ENCODE measurements at regions not wholly inside any gene's neighbourhood (a gene's known extent, or its start where the extent isn't known, plus 50 kb on each side); places are given as distances from the start of the nearest gene placed in this dataset.

GRCh38 chr14:97850466-97850865 is 1053.3 kb downstream of the VRK1 start:
- H3K36me3 ChIP-seq (ENCODE audit: control insufficient read depth, insufficient read depth, low read length), result no peaks in the 10 kb centered on the region
- Mint-ChIP-seq H3K9me3 (no peaks in the 10 kb centered on the region), H3K27me3 (ENCODE audit: insufficient read depth) (peaks cover 36% of the 10 kb centered on the region), H3K27ac (no peak overlapping the region), H3K4me1 (peaks cover 30% of the 10 kb centered on the region), H3K36me3 (ENCODE audit: low read depth) (no peaks in the 10 kb centered on the region), H3K4me3 (no peak overlapping the region)
- peaks cover 9% of the 10 kb centered on the region for H3K4me1 ChIP-seq (ENCODE audit: control insufficient read depth, insufficient read depth, low read length)
- no peak overlapping the region for H3K27ac ChIP-seq (ENCODE audit: low read depth, low read length)
- WGBS, 2 experiments (ENCODE audit: insufficient coverage in 1 of 2, insufficient read length in 1 of 2), result 90 to 94% methylated on average over 2 of the region's 2 CpGs
- no peaks in the 10 kb centered on the region for H3K9me3 ChIP-seq (ENCODE audit: control insufficient read depth, low read length)
- DNase-seq, result no peak
- peaks cover 24% of the 10 kb centered on the region for H3K27me3 ChIP-seq (ENCODE audit: control insufficient read depth, insufficient read depth, low read length, poor library complexity, severe bottlenecking)
- no peak for TF ChIP-seq CTCF (conservative IDR thresholded peaks at IDR 0.05)
- H3K4me3 ChIP-seq (ENCODE audit: low read length), result no peak overlapping the region
- no peak overlapping the region for H3K9ac ChIP-seq (ENCODE audit: extremely low read depth, low read length, poor library complexity, severe bottlenecking)

GRCh38 chr14:97850886-97851285 is 1053.7 kb downstream of the VRK1 start:
- Mint-ChIP-seq H3K9me3 (no peaks in the 10 kb centered on the region), H3K4me3 (no peak overlapping the region), H3K4me1 (peaks cover 31% of the 10 kb centered on the region), H3K27ac (no peak overlapping the region), H3K27me3 (ENCODE audit: insufficient read depth) (peaks cover 36% of the 10 kb centered on the region), H3K36me3 (ENCODE audit: low read depth) (no peaks in the 10 kb centered on the region)
- H3K9me3 ChIP-seq (ENCODE audit: control insufficient read depth, low read length), result no peaks in the 10 kb centered on the region
- no peak for TF ChIP-seq CTCF (conservative IDR thresholded peaks at IDR 0.05)
- H3K9ac ChIP-seq (ENCODE audit: extremely low read depth, low read length, poor library complexity, severe bottlenecking), result no peak overlapping the region
- 82 to 95% methylated on average over 4 to 6 of the region's 6 CpGs for WGBS, 2 experiments (ENCODE audit: insufficient coverage in 1 of 2, insufficient read length in 1 of 2)
- H3K4me3 ChIP-seq (ENCODE audit: low read length), result no peak overlapping the region
- peaks cover 9% of the 10 kb centered on the region for H3K4me1 ChIP-seq (ENCODE audit: control insufficient read depth, insufficient read depth, low read length)
- peaks cover 24% of the 10 kb centered on the region for H3K27me3 ChIP-seq (ENCODE audit: control insufficient read depth, insufficient read depth, low read length, poor library complexity, severe bottlenecking)
- no peak for DNase-seq
- H3K27ac ChIP-seq (ENCODE audit: low read depth, low read length), result no peak overlapping the region
- no peaks in the 10 kb centered on the region for H3K36me3 ChIP-seq (ENCODE audit: control insufficient read depth, insufficient read depth, low read length)

- no peaks in the 10 kb centered on the region for H3K9me3 ChIP-seq (ENCODE audit: control insufficient read depth, low read length)
- no peak for DNase-seq
- no peak overlapping the region for H3K9ac ChIP-seq (ENCODE audit: extremely low read depth, low read length, poor library complexity, severe bottlenecking)
- H3K4me1 ChIP-seq (ENCODE audit: control insufficient read depth, insufficient read depth, low read length), result peaks cover 9% of the 10 kb centered on the region
- no peaks in the 10 kb centered on the region for H3K9me3 Mint-ChIP-seq
- H3K36me3 ChIP-seq (ENCODE audit: control insufficient read depth, insufficient read depth, low read length), result no peaks in the 10 kb centered on the region
- H3K4me3 ChIP-seq (ENCODE audit: low read length), result no peak overlapping the region
- peaks cover 33% of the 10 kb centered on the region for H3K4me1 Mint-ChIP-seq
- no peak for TF ChIP-seq CTCF (conservative IDR thresholded peaks at IDR 0.05)
- H3K36me3 Mint-ChIP-seq (ENCODE audit: low read depth), result no peaks in the 10 kb centered on the region
- H3K4me3 Mint-ChIP-seq, result no peak overlapping the region
- peaks cover 24% of the 10 kb centered on the region for H3K27me3 ChIP-seq (ENCODE audit: control insufficient read depth, insufficient read depth, low read length, poor library complexity, severe bottlenecking)
- peaks cover 36% of the 10 kb centered on the region for H3K27me3 Mint-ChIP-seq (ENCODE audit: insufficient read depth)
- H3K27ac Mint-ChIP-seq, result no peak overlapping the region
- peak overlapping the region; percentile 54 for H3K27ac ChIP-seq (ENCODE audit: low read depth, low read length)
- WGBS, 2 experiments (ENCODE audit: insufficient coverage in 1 of 2, insufficient read length in 1 of 2), result 87 to 89% methylated on average over 6 to 15 of the region's 15 CpGs
Observed at GRCh38 chr14:97851428-97851995, 1054.3 kb downstream of the VRK1 start.

All from endodermal cell (in vitro differentiated cells).